Stimulated activated naive CD8-positive, alpha-beta T cell treated with anti-CD3 and anti-CD28 coated beads, Interleukin-15, Interleukin-2, amounts not matched to agents 100 U/mL and 50 U/mL, for 24 hours (primary cell): ENCODE measurements at regions not wholly inside any gene's neighbourhood (a gene's known extent, or its start where the extent isn't known, plus 50 kb on each side); places are given as distances from the start of the nearest gene placed in this dataset.

ENCODE experiments used
- ATAC-seq: fragments of 150-1000 bp; cut with Tn5 transposase; one replicate; pipeline ENCODE4 v1.10.0; 2021
- DNase-seq: peaks from one replicate; pipeline ENCODE4 v3.0.0; 2021

DNA sequence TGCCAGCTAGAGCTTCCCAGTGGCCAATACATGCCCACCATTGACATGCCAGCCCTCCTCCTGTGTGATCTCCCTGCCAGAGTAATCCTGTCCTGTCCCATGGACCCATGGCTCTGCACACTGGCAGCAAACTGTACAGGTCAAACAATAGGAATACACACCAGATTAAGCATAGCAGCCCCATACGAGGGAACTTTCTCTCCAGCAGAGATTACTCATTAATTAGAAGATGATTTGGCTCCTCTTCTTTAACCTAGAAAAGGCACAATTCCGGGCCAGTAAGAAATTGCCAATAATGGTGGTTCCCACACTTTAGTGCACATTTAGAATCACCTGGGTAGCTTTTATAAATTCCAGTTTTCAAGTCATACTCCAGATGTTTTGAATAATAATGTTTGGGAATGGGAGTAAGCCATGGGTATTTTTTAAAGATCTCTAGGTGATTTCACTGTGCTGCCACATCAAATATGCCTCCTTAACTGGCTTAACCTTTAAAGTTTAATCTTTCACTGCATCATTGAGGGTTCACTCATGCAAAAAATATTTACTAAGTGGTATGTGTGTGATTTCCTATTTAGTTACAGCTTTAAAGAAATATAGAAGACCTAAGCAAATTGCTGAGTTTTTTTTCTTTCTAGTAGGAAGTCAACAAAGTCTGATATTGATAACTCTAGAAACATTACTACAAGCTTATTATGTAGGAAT lies 277.6 kb upstream of the NWD2 start:
- DNase-seq (no peak), ATAC-seq (no peak)

DNA sequence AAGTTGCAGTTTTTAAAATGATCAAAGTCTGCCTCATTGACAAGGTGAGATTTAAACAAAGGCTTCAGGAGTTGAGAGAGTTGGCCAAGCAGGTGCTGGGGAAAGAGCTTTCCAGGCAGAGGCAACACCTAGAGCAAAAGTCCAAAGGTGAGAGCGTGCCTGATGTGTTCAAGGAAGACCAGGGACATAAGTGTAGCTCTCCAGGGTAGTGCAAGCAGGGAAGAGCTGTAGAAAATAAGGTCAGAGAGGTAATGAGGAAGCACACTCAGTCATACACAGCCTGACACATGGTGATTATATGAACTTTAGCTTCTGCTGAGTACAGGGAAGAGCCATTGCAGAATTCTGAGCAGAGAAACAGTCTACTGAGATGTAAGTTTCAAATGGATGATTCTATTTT lies 265.0 kb upstream of the NWD2 start:
- DNase-seq (no peak), ATAC-seq (no peak)

GRCh38 chr4:36990128-36990872 lies 254.2 kb upstream of the NWD2 start:
- ATAC-seq = no peak
- DNase-seq = no peak

- DNase-seq (no peak), ATAC-seq (no peak)
Measured at GRCh38 chr4:36997727-36998126, 246.8 kb upstream of the NWD2 start.

DNA sequence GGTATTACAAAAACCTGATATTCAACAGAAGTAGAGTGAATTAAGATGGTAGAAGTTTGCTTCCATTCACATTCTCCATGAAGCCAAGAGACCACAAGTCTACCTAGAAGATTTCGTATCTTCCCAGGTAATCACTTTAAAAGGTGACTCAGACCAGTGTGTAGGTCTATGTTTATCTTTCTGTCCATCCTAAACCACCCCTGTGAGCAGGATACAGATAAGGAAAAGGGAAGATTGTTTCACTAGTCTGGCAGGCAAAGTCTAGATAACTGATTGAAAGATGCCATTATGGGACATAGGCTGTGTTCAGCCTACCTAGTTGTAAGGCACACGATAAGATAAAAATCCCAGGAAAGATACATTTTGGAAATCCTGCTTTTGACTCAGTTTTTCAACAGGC lies 244.3 kb upstream of the NWD2 start:
- ATAC-seq (no peak), DNase-seq (no peak)

DNA sequence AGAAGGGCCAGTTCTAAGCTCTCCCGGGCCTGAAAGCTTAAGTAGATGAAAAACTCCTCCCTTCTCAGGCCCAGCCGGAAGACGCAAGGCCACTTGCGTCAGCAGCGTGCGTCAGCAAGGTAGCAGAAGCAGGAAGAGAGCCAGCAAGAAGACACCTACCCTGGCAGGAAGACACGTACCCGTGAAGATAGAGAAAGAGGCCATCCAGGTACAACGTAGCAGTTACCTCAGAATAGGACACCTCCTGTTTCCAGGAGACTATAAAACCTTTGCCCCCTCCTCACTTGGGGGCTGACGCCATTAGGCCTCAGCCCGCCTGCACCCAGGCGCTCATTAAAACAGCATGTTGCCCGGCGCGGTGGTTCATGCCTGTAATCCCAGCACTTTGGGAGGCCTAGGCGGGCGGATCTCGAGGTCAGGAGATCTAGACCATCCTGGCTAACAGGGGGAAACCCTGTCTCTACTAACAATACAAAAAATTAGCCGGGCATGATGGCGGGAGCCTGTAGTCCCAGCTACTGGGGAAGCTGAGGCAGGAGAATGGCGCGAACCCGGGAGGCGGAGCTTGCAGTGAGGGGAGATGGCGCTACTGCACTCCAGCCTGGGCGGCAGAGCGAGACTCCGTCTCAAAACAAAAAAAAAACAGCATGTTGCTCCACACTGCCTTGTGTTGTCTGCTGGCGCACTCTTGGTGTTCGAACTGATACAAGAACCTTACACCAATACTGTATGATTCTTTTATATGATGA lies 242.7 kb upstream of the NWD2 start:
- no peak for DNase-seq
- ATAC-seq = no peak

- DNase-seq = no peak
- no peak for ATAC-seq
Measured at GRCh38 chr4:37002625-37003024, 241.9 kb upstream of the NWD2 start.

DNA sequence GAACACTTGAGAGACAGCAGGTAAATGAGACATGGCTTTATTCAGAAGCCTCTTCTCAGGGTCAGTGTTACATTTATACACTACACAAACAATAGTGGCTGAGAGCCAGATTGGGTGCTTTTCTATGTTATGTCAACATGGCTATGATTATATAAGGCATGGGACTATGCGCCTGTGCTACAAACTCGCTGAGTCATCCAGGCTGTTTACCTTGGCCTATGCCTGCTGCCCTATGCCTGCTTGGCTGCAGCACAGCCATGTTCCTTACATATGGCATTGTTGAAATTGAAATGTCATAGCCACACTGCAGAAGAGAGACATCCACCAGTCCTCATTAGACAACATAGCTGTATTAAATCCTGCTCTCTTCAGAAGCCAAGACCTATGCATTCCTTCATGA lies 236.3 kb upstream of the NWD2 start:
- DNase-seq (no peak), ATAC-seq (no peak)

DNA sequence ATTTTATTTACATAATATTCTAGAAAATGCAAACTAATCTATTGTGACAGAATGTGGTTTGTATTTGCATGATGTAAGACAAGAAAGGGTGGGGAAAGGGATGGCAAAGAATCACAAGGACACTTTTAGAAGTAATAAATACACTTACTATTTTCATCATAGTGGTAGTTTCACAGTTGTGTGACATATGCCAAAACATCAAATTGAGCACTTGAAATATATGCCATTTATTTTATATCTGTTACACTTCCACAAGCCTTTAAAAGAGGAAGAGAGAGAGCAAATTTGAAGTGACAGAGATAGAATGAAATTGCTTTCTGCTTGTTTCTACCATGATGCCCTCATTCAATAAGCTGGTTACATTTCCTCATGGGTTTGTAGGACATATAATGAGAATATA lies 230.0 kb upstream of the NWD2 start:
- no peak for DNase-seq
- no peak for ATAC-seq

DNA sequence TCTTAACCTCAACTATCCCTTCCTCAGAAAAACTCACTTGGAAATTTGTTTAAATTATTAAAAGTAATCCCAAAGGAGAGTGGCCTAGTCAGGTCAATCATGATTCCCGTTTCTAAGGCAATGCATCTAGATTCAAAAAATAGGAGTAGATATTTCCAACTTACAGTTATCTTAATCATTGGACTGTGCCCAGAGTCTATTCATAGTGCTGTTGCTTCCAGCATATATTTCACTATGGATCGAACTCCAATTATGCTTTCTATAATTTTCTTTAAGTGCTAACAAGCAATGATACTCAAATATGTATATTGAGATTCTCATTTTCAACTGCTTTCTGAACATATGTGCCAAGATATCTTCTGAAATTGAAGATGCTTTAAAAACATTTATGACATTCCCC lies 229.2 kb upstream of the NWD2 start:
- no peak for DNase-seq
- ATAC-seq = no peak

- ATAC-seq (no peak), DNase-seq (no peak)
Measured at GRCh38 chr4:37023504-37023903, 221.0 kb upstream of the NWD2 start.

DNA sequence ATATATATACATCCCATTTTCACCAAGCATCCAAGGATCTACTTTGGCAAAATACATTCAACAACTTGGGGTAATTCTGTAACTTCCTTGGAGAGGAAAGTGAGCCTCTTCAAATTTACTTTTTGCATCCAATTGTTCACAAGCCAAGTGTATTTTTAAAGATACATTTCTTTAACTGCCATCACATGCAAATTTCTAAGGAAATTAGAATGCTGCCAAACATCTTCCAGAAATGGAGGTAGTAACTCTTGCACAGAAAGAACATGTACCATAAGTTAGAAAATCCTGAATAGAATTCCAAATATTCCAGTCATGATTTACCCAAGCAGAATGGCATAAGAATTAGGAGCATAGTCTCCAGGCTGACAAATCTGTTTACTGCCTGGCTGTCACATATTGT lies 220.5 kb upstream of the NWD2 start:
- ATAC-seq (no peak), DNase-seq (no peak)

GRCh38 chr4:37040816-37041215 lies 203.7 kb upstream of the NWD2 start:
- ATAC-seq (no peak), DNase-seq (no peak)

DNA sequence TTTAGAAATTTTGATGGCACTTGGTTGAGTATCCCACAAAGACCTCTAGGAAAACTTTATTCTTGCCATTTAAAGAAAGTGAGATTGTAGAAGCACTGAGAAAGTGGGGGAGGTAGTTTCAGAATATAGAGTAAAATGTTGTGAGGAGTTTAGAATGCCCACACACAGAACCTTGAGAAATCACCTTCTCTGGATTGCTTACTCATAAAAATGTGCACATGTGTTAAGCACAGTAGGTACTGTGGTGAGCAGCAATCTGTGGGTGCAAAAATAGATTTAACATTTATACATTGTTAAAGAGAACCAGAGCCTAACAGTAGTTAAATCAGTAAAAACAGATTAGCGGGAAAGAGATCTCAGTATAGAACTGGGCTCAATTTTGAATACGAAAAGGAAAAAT lies 201.2 kb upstream of the NWD2 start:
- DNase-seq (no peak), ATAC-seq (no peak)

GRCh38 chr4:37051111-37051510 lies 193.4 kb upstream of the NWD2 start:
- ATAC-seq (no peak), DNase-seq (no peak)

GRCh38 chr4:37051866-37052265 lies 192.7 kb upstream of the NWD2 start:
- no peak for ATAC-seq
- DNase-seq = no peak

- ATAC-seq = no peak
- no peak for DNase-seq
Measured at GRCh38 chr4:37054531-37055077, 189.9 kb upstream of the NWD2 start.

- ATAC-seq (no peak), DNase-seq (no peak)
Measured at GRCh38 chr4:37058826-37059225, 185.7 kb upstream of the NWD2 start.

- no peak for DNase-seq
Measured at GRCh38 chr4:37066159-37066558, 178.4 kb upstream of the NWD2 start.

DNA sequence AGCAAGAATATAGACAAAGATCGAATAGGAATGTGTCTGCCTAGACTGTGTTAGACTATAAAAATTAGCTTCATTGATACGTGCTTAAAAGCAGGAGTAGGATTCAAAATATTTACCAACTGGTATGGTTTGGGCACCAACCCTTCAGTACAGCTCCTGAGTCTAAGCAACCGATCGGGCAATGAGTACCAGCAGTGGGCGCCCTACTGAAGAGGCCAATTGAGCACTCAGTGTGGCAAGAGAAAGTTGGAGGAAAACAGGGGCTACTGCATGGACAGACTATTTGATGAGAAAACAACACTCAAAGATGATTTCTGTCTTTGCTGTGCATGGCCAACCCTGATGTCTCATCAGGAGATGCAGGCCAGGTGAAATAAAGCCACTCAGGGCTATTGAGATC lies 176.0 kb upstream of the NWD2 start:
- ATAC-seq = no peak
- DNase-seq = no peak

More at GRCh38 chr4:37066159-37066558, 178.4 kb upstream of the NWD2 start:
- ATAC-seq = no peak

GRCh38 chr4:37070041-37070440 lies 174.5 kb upstream of the NWD2 start:
- no peak for DNase-seq
- ATAC-seq = no peak

- DNase-seq (no peak), ATAC-seq (no peak)
Measured at GRCh38 chr4:37071576-37071975, 173.0 kb upstream of the NWD2 start.

- DNase-seq (no peak), ATAC-seq (no peak)
Measured at GRCh38 chr4:37073226-37073840, 171.2 kb upstream of the NWD2 start.
